ENCODE measurements at regions not wholly inside any gene's neighbourhood (a gene's known extent, or its start where the extent isn't known, plus 50 kb on each side); places are given as distances from the start of the nearest gene placed in this dataset.
"Not testable (repeated sequence)": the region's sequence is repeated elsewhere in the genome, so short reads cannot be mapped to it uniquely, and the experiment has no call there.

- Histone ChIP-seq H3K4me3 (no peak overlapping the region), H3K27ac (no peak overlapping the region), H3K9me3 (peaks cover 0 to 6% (median 0%) of the 10 kb centered on the region in 4 donors), H3K36me3 (no peaks in the 10 kb centered on the region), H3K27me3 (no peaks in the 10 kb centered on the region), H3K4me1 (no peaks in the 10 kb centered on the region)
- no peak for DNase-seq
- intact Hi-C loops (cut with DNase I; ENCODE audit: low total_unique reads): no loop called here
- 19 to 25% (median 23%) methylated on average over 4 of the region's 4 CpGs for WGBS, 5 donors
- TF ChIP-seq POLR2A (IDR thresholded peaks at IDR 0.05) (no peak), CTCF (IDR thresholded peaks at IDR 0.05) (no peak)
These were observed 421.1 kb upstream of the FTMT start for GRCh38 chr5:121430538-121430937.

DNA sequence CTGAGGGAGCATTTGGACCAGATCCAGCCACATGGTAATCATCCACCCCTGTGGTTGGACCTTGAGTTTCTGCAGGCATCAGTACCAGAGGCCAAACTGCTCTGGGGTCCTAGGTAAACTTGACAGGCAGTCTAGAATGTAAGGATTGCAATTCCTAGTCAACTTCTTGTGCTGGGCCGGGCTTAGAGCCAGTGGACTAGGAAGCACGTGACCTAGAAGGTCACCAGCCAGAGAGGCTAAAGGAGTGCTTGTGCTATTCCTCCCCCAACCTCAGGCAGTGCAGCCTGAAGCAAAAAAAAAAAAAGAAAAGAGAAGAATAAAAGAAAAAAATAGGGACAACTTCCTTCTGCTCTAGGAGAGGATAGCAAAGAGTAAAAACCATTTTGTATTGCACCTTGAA is 406.2 kb upstream of the FTMT start:
- Histone ChIP-seq H3K9me3 (peaks cover 0 to 11% (median 3%) of the 10 kb centered on the region in 4 donors), H3K27ac (no peak overlapping the region), H3K4me3 (no peak overlapping the region), H3K36me3 (no peaks in the 10 kb centered on the region), H3K27me3 (no peaks in the 10 kb centered on the region), H3K4me1 (no peaks in the 10 kb centered on the region)
- TF ChIP-seq POLR2AphosphoS5 (IDR thresholded peaks at IDR 0.05): no peak
- no peak for TF ChIP-seq POLR2A (IDR thresholded peaks at IDR 0.05)
- no peak for TF ChIP-seq CTCF (IDR thresholded peaks at IDR 0.05)
- no peak for TF ChIP-seq EP300 (IDR thresholded peaks at IDR 0.05)
- DNase-seq: no peak
- intact Hi-C loops (cut with DNase I; ENCODE audit: low total_unique reads): no loop called here
- 60 to 75% (median 63%) methylated on average over 2 of the region's 2 CpGs for WGBS, 5 donors

DNA sequence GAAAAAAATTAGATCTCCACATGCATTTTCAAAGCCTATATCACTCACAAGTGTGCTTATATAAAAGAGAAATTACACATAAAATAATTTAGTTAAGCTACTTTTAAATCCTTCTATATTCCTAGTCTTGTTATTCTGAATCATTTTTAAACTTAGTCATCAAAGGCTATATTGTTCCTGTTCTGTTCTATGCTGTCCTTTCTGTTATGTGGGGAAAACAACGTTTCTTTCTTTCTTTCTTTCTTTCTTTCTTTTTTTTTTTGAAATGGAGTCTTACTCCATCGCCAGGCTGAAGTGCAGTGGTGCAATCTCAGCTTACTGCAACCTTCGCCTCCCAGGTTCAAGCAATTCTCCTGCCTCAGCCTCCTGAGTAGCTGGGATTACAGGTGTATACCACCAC is 389.2 kb upstream of the FTMT start:
- 64 to 79% (median 74%) methylated on average over 3 of the region's 3 CpGs for WGBS, 5 donors
- Histone ChIP-seq H3K9me3 (no peaks in the 10 kb centered on the region), H3K36me3 (no peaks in the 10 kb centered on the region), H3K27ac (no peak overlapping the region), H3K4me1 (no peaks in the 10 kb centered on the region), H3K27me3 (no peaks in the 10 kb centered on the region), H3K4me3 (no peak overlapping the region)
- no peak for DNase-seq
- TF ChIP-seq CTCF (IDR thresholded peaks at IDR 0.05) (no peak), POLR2A (IDR thresholded peaks at IDR 0.05) (no peak), POLR2AphosphoS5 (IDR thresholded peaks at IDR 0.05) (no peak), EP300 (IDR thresholded peaks at IDR 0.05) (no peak)
- intact Hi-C loops (cut with DNase I; ENCODE audit: low total_unique reads): no loop called here

DNA sequence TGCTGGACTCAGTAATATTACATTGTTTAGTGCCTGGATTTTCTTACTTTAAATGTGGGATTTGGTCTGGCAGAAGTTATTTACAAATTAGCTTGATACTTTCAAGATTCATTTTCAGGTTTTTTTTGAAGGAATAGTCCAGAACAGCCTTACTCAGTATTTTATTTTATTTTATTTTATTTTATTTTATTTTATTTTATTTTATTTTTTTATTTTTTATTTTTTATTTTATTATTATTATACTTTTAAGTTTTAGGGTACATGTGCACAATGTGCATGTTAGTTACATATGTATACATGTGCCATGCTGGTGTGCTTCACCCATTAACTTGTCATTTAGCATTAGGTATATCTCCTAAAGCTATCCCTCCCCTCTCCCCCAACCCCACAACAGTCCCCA is 380.5 kb upstream of the FTMT start:
- H3K9me3 ChIP-seq; H3K4me3 ChIP-seq; intact Hi-C loops (cut with DNase I; ENCODE audit: low total_unique reads); H3K4me1 ChIP-seq; H3K36me3 ChIP-seq; DNase-seq; H3K27me3 ChIP-seq; H3K27ac ChIP-seq: not testable (repeated sequence)

GRCh38 chr5:121478636-121479035 is 373.0 kb upstream of the FTMT start:
- Histone ChIP-seq H3K4me1 (no peaks in the 10 kb centered on the region), H3K27ac (no peak overlapping the region), H3K27me3 (no peaks in the 10 kb centered on the region), H3K4me3 (no peak overlapping the region), H3K9me3 (no peaks in the 10 kb centered on the region), H3K36me3 (no peaks in the 10 kb centered on the region)
- WGBS, 5 donors: 47 to 65% (median 53%) methylated on average over 3 of the region's 3 CpGs
- TF ChIP-seq POLR2A (IDR thresholded peaks at IDR 0.05) (no peak), CTCF (IDR thresholded peaks at IDR 0.05) (no peak), EP300 (IDR thresholded peaks at IDR 0.05) (no peak), POLR2AphosphoS5 (IDR thresholded peaks at IDR 0.05) (no peak)
- intact Hi-C loops (cut with DNase I; ENCODE audit: low total_unique reads): no loop called here
- DNase-seq: no peak
